ENCODE measurements at regions not wholly inside any gene's neighbourhood (a gene's known extent, or its start where the extent isn't known, plus 50 kb on each side); places are given as distances from the start of the nearest gene placed in this dataset.

DNA sequence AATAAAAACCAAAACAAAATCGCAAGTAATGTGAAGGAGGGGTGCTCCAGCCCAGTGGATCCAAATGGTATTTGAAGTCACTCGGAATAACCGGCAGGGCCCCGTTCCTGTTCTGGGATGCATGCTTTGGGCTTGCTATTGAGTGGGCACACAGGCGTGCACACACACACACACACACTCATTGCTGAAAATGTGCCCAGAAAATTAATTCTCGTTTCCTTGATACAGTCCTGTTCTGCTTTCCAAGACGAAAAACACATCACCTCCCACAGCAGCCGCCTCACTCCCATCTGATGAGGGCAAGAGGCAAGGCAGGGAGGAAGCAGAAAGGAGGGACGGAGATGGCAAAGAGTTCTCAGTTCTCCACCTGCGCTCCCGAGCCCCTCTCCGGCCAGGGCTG lies 62.2 kb upstream of the SDK2 start:
- FAIRE-seq (no peak), DNase-seq (ENCODE audit: insufficient read length, low spot score) (no peak)
- TF ChIP-seq POU2F2 (IDR thresholded peaks at IDR 0.05; ENCODE audit: low read depth, low read length): no peak
- no peak for TF ChIP-seq PAX5 (IDR thresholded peaks at IDR 0.05; ENCODE audit: insufficient read depth, low read length, severe bottlenecking)
- TF ChIP-seq SPI1 (IDR thresholded peaks at IDR 0.05; ENCODE audit: low read depth, low read length): no peak
- TF ChIP-seq TAF1 (IDR thresholded peaks at IDR 0.05; ENCODE audit: low read depth, low read length): no peak
- no peak for TF ChIP-seq POLR2AphosphoS5 (IDR thresholded peaks at IDR 0.05; ENCODE audit: low read depth, low read length)
- no peak for TF ChIP-seq POLR2A (IDR thresholded peaks at IDR 0.05; ENCODE audit: low read depth, low read length)

DNA sequence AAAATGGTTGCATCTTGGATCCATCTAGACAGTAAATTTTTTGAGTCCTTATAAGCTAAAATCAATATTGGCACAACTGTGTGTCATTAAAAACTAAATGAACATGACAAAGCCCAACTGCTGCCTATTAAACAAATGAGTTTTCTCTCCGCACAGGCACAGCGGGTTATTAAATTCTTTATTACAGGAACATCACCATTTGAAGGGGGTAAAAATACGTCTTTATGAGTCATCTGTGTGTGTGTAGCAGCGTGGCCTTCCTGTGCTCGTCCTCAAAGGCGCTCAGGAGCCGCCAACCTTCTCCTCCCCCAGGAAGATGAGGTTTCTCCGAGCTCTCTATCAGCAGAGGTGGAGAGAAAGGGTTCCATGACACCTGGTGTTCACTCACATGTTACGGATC lies 62.6 kb upstream of the SDK2 start:
- TF ChIP-seq SPI1 (IDR thresholded peaks at IDR 0.05; ENCODE audit: low read depth, low read length) (no peak), POLR2A (IDR thresholded peaks at IDR 0.05; ENCODE audit: low read depth, low read length) (no peak), POLR2AphosphoS5 (IDR thresholded peaks at IDR 0.05; ENCODE audit: low read depth, low read length) (no peak), TAF1 (IDR thresholded peaks at IDR 0.05; ENCODE audit: low read depth, low read length) (no peak), PAX5 (IDR thresholded peaks at IDR 0.05; ENCODE audit: insufficient read depth, low read length, severe bottlenecking) (no peak), POU2F2 (IDR thresholded peaks at IDR 0.05; ENCODE audit: low read depth, low read length) (no peak)
- DNase-seq (ENCODE audit: insufficient read length, low spot score) (no peak), FAIRE-seq (no peak)

DNA sequence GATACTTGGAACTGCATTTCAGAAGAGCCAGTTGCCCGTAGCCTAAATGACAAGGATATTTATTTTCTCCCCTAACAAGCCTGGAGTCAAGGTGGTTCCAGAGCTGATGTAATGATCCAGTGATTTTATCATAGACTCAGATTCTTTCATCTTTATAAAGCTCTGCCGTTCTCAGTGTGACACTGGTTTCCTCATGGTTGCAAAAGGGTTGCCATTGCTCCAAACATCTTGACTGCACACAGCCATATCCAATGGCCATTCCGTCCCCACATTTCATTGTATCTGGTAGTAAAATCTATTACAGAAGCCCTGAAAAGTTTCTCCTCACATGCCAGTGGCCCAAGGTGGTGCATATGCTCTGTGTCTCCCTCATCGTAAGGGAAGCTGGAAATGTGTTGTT lies 63.1 kb upstream of the SDK2 start:
- FAIRE-seq: no peak

DNA sequence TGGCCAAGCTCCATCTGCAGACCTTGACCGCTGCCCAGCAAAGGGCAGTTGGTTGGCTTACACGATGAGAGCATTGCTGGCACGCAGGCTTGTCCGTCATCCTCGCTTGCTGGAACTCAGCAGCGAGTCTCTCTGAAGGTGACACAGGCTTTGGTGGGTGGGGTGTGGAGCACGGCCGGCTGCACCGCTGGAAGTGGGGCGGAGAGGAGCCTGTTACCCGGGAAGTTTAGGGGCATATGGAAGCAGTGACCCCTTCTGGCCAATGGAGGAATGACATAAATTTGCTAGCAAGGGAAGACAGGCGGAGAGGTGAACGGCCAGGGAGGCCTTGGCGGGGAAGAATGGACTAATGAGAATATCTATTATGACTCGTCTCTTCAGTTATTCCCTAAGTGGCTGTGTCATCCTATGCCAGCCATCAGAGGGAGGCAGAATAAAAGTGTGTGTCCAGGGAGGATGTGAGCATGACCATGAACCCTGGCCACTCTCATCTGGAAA lies 65.9 kb upstream of the SDK2 start:
- TF ChIP-seq SPI1 (IDR thresholded peaks at IDR 0.05; ENCODE audit: low read depth, low read length): no peak
- TF ChIP-seq POLR2AphosphoS5 (IDR thresholded peaks at IDR 0.05; ENCODE audit: low read depth, low read length): no peak
- TF ChIP-seq TAF1 (IDR thresholded peaks at IDR 0.05; ENCODE audit: low read depth, low read length): no peak
- peak; percentile 55 for DNase-seq (ENCODE audit: insufficient read length, low spot score)
- FAIRE-seq: peak; percentile 86

More for the DNA sequence above, 63.1 kb upstream of the SDK2 start:
- no peak for TF ChIP-seq TAF1 (IDR thresholded peaks at IDR 0.05; ENCODE audit: low read depth, low read length)
- no peak for TF ChIP-seq PAX5 (IDR thresholded peaks at IDR 0.05; ENCODE audit: insufficient read depth, low read length, severe bottlenecking)
- no peak for TF ChIP-seq POLR2A (IDR thresholded peaks at IDR 0.05; ENCODE audit: low read depth, low read length)
- TF ChIP-seq SPI1 (IDR thresholded peaks at IDR 0.05; ENCODE audit: low read depth, low read length): no peak
- no peak for TF ChIP-seq POLR2AphosphoS5 (IDR thresholded peaks at IDR 0.05; ENCODE audit: low read depth, low read length)
- no peak for TF ChIP-seq POU2F2 (IDR thresholded peaks at IDR 0.05; ENCODE audit: low read depth, low read length)
- DNase-seq (ENCODE audit: insufficient read length, low spot score): no peak

DNA sequence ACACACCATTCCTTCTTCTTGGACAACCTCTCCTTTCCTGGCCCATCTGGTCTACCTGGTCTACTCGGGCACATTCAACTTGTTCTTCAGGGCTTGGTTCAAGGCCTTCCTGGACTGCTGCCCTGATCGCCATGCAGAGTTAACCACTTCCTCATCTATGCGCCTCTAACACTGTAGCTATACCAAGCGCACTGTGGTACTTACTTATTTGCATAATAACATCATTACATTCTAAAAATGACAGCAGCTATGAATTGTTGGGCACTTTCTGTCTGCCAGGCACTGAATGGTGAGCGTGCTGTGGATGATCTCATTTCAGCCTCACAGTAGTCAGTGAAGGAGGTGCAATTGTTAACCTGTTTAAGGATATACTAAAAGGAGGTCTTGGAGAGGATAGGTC lies 66.9 kb upstream of the SDK2 start:
- TF ChIP-seq TAF1 (IDR thresholded peaks at IDR 0.05; ENCODE audit: low read depth, low read length) (no peak), SPI1 (IDR thresholded peaks at IDR 0.05; ENCODE audit: low read depth, low read length) (peak; percentile 61)
- FAIRE-seq: peak; percentile 43
- no peak for DNase-seq (ENCODE audit: insufficient read length, low spot score)

DNA sequence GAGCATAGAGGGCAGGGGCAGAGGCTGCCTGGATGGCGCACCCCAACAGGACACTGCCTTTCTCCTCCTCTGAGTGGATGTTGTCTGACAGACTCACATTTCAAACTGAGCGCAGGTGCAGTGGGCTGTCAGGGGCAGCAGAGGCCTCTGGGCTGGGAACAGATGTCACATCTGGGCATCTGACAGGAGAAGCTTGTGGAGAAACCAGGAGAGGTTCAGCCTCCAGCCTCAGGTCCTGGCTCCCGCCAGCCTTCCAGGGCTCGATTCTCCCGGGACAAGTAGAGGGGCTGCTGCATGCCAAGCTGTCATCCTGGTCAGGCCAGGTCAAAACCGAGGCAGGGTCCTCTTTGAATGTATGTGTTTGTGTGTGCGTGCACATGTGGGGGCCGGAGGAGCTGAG lies 67.7 kb upstream of the SDK2 start:
- FAIRE-seq (no peak), DNase-seq (ENCODE audit: insufficient read length, low spot score) (no peak)
- TF ChIP-seq SPI1 (IDR thresholded peaks at IDR 0.05; ENCODE audit: low read depth, low read length) (no peak), POLR2A (IDR thresholded peaks at IDR 0.05; ENCODE audit: low read depth, low read length) (no peak), PAX5 (IDR thresholded peaks at IDR 0.05; ENCODE audit: insufficient read depth, low read length, severe bottlenecking) (no peak), POLR2AphosphoS5 (IDR thresholded peaks at IDR 0.05; ENCODE audit: low read depth, low read length) (no peak), TAF1 (IDR thresholded peaks at IDR 0.05; ENCODE audit: low read depth, low read length) (no peak), POU2F2 (IDR thresholded peaks at IDR 0.05; ENCODE audit: low read depth, low read length) (no peak)

DNA sequence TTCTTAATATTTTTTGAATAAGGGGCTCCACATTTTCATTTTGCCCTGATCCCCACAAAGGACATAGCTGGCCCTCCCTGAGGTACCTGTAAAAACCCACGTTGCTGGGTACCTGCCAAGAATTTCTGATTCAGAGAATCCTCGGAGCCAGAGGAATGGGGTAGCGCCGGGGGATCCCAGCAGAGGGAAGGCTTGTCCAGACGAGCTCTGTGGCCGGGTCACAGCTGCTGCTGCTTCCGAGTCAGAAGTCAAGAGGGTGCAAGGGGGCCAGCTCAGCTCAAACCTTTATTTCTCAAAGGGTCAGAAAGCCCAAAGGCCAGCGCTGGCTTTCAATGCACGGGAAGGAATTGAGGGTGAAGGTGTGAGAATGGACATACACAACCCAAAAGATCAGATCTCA lies 68.9 kb upstream of the SDK2 start:
- FAIRE-seq (no peak), DNase-seq (ENCODE audit: insufficient read length, low spot score) (no peak)
- no peak for TF ChIP-seq TAF1 (IDR thresholded peaks at IDR 0.05; ENCODE audit: low read depth, low read length)
- no peak for TF ChIP-seq POU2F2 (IDR thresholded peaks at IDR 0.05; ENCODE audit: low read depth, low read length)
- no peak for TF ChIP-seq PAX5 (IDR thresholded peaks at IDR 0.05; ENCODE audit: insufficient read depth, low read length, severe bottlenecking)
- TF ChIP-seq POLR2AphosphoS5 (IDR thresholded peaks at IDR 0.05; ENCODE audit: low read depth, low read length): no peak

DNA sequence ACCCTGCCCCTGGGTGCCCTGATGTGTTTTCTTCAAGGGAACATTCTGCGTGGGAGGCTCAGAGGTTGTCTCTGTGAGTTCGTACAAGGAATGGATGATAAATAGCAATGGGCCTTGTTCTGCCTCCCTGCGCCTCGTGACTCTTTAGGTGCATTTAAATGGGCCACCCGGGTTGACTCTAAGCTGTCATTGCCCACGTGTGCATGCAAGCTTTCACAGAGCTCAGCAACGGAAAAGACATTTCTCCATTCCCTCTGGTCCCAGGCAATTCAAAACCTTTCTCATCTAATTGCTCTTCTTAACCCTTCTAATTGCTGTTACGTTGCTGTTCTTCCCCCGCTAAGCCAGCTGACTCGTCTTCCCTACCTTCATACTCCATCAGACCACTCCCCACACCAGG lies 71.5 kb upstream of the SDK2 start:
- TF ChIP-seq POU2F2 (IDR thresholded peaks at IDR 0.05; ENCODE audit: low read depth, low read length) (no peak), SPI1 (IDR thresholded peaks at IDR 0.05; ENCODE audit: low read depth, low read length) (no peak), POLR2AphosphoS5 (IDR thresholded peaks at IDR 0.05; ENCODE audit: low read depth, low read length) (no peak), PAX5 (IDR thresholded peaks at IDR 0.05; ENCODE audit: insufficient read depth, low read length, severe bottlenecking) (no peak), TAF1 (IDR thresholded peaks at IDR 0.05; ENCODE audit: low read depth, low read length) (no peak), POLR2A (IDR thresholded peaks at IDR 0.05; ENCODE audit: low read depth, low read length) (no peak)
- FAIRE-seq (no peak), DNase-seq (ENCODE audit: insufficient read length, low spot score) (no peak)

DNA sequence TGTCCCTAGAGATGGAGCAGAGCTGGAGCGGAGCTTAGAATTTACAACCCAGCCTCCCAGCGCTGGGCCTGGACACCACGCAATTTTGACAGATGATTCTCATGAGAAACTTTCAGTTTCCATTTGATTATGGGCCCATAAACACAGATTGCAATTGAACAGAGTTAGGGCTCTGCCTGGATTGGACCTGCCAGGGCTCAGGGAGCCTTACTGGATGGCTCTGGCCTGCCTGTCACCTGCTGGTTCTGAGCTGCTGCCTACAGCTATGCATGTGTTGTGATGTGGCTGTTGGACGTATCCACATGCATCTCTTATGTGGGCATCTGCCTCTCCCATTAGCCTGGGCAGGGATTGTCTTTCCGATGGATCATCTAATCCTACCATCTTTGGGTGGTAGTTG lies 73.4 kb upstream of the SDK2 start:
- no peak for DNase-seq (ENCODE audit: insufficient read length, low spot score)
- no peak for FAIRE-seq
- TF ChIP-seq POLR2A (IDR thresholded peaks at IDR 0.05; ENCODE audit: low read depth, low read length) (no peak), POU2F2 (IDR thresholded peaks at IDR 0.05; ENCODE audit: low read depth, low read length) (no peak), SPI1 (IDR thresholded peaks at IDR 0.05; ENCODE audit: low read depth, low read length) (no peak), PAX5 (IDR thresholded peaks at IDR 0.05; ENCODE audit: insufficient read depth, low read length, severe bottlenecking) (no peak), TAF1 (IDR thresholded peaks at IDR 0.05; ENCODE audit: low read depth, low read length) (no peak), POLR2AphosphoS5 (IDR thresholded peaks at IDR 0.05; ENCODE audit: low read depth, low read length) (no peak)

DNA sequence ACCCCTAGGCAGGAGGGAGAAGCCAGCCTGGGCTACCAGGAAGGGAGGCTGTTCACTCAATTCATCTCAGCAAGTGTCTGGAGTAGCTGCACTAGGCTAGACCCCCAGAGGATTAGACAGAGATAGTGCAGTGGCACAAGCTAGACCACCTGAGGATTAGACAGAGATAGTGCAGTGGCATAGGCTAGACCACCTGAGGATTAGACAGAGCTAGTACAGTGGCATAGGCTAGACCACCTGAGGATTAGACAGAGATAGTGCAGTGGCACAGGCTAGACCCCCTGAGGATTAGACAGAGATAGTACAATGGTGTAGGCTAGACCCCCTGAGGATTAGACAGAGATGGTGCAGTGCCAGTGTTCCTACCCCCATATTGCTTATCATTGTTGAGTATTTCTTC lies 74.1 kb upstream of the SDK2 start:
- FAIRE-seq (no peak), DNase-seq (ENCODE audit: insufficient read length, low spot score) (no peak)
- TF ChIP-seq POLR2AphosphoS5 (IDR thresholded peaks at IDR 0.05; ENCODE audit: low read depth, low read length): no peak
- TF ChIP-seq POLR2A (IDR thresholded peaks at IDR 0.05; ENCODE audit: low read depth, low read length): no peak
- TF ChIP-seq POU2F2 (IDR thresholded peaks at IDR 0.05; ENCODE audit: low read depth, low read length): no peak
- no peak for TF ChIP-seq TAF1 (IDR thresholded peaks at IDR 0.05; ENCODE audit: low read depth, low read length)
- no peak for TF ChIP-seq PAX5 (IDR thresholded peaks at IDR 0.05; ENCODE audit: insufficient read depth, low read length, severe bottlenecking)
- no peak for TF ChIP-seq SPI1 (IDR thresholded peaks at IDR 0.05; ENCODE audit: low read depth, low read length)

All from GM12891 (cell line).